K562 (cell line): ENCODE measurements at regions not wholly inside any gene's neighbourhood (a gene's known extent, or its start where the extent isn't known, plus 50 kb on each side); places are given as distances from the start of the nearest gene placed in this dataset.

Source experiments
- ATAC-seq: fragments of 200-7000 bp; cut with Tn5 transposase; 3 replicates; pipeline ENCODE4 v1.9.1; 2020; ENCODE audit warnings: moderate library complexity
- BruUV-seq: library from RNA; stranded (reverse); fragments of 400-500 nt; replicated peaks from 2 replicates; lab custom pipeline; 2021; lab: Mats Ljungman, UMichigan
- CTCF ChIA-PET: fragments of 300-600 bp; formaldehyde crosslinking; extraction: SDS; loops from one replicate; lab custom pipeline; 2021; ENCODE audit warnings: low intra/inter-chr PET ratio; lab: Yijun Ruan, JAX
- POLR2A ChIA-PET: fragments of 300-600, 350-650 bp; sonication (Branson Sonifier 250); formaldehyde crosslinking; extraction: SDS; loops from one replicate; lab custom pipeline; 2021; ENCODE audit warnings: antibody characterized with exemption, inconsistent platforms; lab: Yijun Ruan, JAX
- DNase-seq, 4 experiments: peaks; one replicate each; pipeline versions ENCODE4 v3.0.0 to v3.0.0-alpha.2; 2011 to 2018; ENCODE audit warnings: low spot score in 3 of 4, mixed read lengths in 3 of 4; ENCODE audit errors: extremely low read depth in 1 of 4
- FAIRE-seq: peaks from 2 replicates; lab custom pipeline; 2011; peaks lifted over from hg19 to GRCh38; lab: Jason Lieb, UNC
- H2AFZ ChIP-seq: 2 replicates; pipeline ENCODE4 v1.6.0; 2011; ENCODE audit warnings: low read depth, low read length, control low read depth, inconsistent platforms
- H3K27ac ChIP-seq: fragments of 200-600 bp; 3 replicates; pipeline ENCODE4 v1.8.0; 2011; ENCODE audit warnings: low read depth, mild to moderate bottlenecking, control low read depth, inconsistent platforms, low read length, moderate library complexity, mixed read lengths; ENCODE audit errors: extremely low read depth
- H3K27me3 ChIP-seq, 2 experiments: fragments of 300-600 bp in 1 of 2; 2 replicates in 1 of 2; 3 replicates in 1 of 2; pipeline versions ENCODE4 v1.6.0 to v1.8.0; 2011; ENCODE audit warnings: inconsistent platforms in 2 of 2, low read length in 2 of 2, mild to moderate bottlenecking in 1 of 2, mixed read lengths in 1 of 2, moderate library complexity in 1 of 2; ENCODE audit not compliant: control insufficient read depth in 2 of 2, insufficient read depth in 2 of 2
- H3K36me3 ChIP-seq: fragments of 300-600 bp; 3 replicates; pipeline ENCODE4 v1.8.0; 2011; ENCODE audit warnings: mild to moderate bottlenecking, low read length, inconsistent platforms; ENCODE audit not compliant: control insufficient read depth, insufficient read depth
- H3K4me1 ChIP-seq, 2 experiments: fragments of 200-600 bp in 1 of 2; replicated peaks in 1 of 2; 2 replicates in 1 of 2; 3 replicates in 1 of 2; pipeline versions ENCODE4 v1.5.1 to v1.8.0; 2011; ENCODE audit warnings: inconsistent platforms in 2 of 2, low read length in 2 of 2, mild to moderate bottlenecking in 1 of 2, mixed read lengths in 1 of 2, moderate library complexity in 1 of 2; ENCODE audit not compliant: control insufficient read depth in 2 of 2, insufficient read depth in 2 of 2
- H3K4me2 ChIP-seq: 2 replicates; pipeline ENCODE4 v1.6.1; 2011; ENCODE audit warnings: low read length, control low read depth, inconsistent platforms, mixed read lengths; ENCODE audit not compliant: insufficient read depth
- H3K4me3 ChIP-seq: fragments of 200-600 bp; sonication (generic), shearing (Covaris generic); 2 replicates; pipeline ENCODE4 v1.5.1; 2016; ENCODE audit warnings: control low read depth, inconsistent platforms
- H3K79me2 ChIP-seq: fragments of 200-600 bp; 3 replicates; pipeline ENCODE4 v1.8.0; 2011; ENCODE audit warnings: low read length, inconsistent platforms; ENCODE audit not compliant: control insufficient read depth, insufficient read depth
- H3K9ac ChIP-seq, 2 experiments: 2 replicates each; pipeline versions ENCODE4 v1.6.0 to v1.6.1; 2011; ENCODE audit warnings: low read depth in 2 of 2, low read length in 2 of 2, control low read depth in 1 of 2, inconsistent platforms in 1 of 2, mild to moderate bottlenecking in 1 of 2, mixed read lengths in 1 of 2; ENCODE audit not compliant: insufficient read depth in 1 of 2
- H3K9me1 ChIP-seq: one replicate; pipeline ENCODE4 v1.6.0; 2011; ENCODE audit warnings: inconsistent platforms, mild to moderate bottlenecking, low read length, moderate library complexity; ENCODE audit not compliant: control insufficient read depth, insufficient read depth
- H3K9me3 ChIP-seq: replicated peaks from 2 replicates; pipeline ENCODE4 v1.5.1; 2011; ENCODE audit warnings: low read depth, low read length, inconsistent platforms; ENCODE audit not compliant: control insufficient read depth, insufficient read depth
- H4K20me1 ChIP-seq: replicated peaks from 2 replicates; pipeline ENCODE4 v1.6.1; 2011; ENCODE audit warnings: low read length, inconsistent platforms, mixed read lengths; ENCODE audit not compliant: control insufficient read depth, insufficient read depth
- CHAMP1 ChIP-seq: fragments of 450-650 bp; IDR thresholded peaks from 2 replicates; pipeline ENCODE4 v1.6.1; 2016; ENCODE audit warnings: mild to moderate bottlenecking
- RBM22 ChIP-seq: fragments of 200-400 bp; formaldehyde crosslinking; IDR thresholded peaks from 2 replicates; pipeline ENCODE4 v1.6.1; 2018; ENCODE audit warnings: low read length, low read depth; ENCODE audit not compliant: poor library complexity, severe bottlenecking
- TEAD1 ChIP-seq, 2 experiments: fragments of 450-650 bp in 1 of 2; sonication (generic) in 1 of 2; formaldehyde crosslinking; IDR thresholded peaks; 2 replicates each; pipeline versions ENCODE4 v1.4.0 to v1.8.0; 2020 to 2022; ENCODE audit warnings: mild to moderate bottlenecking in 2 of 2, missing genetic modification reagents in 1 of 2
- TSHZ1 ChIP-seq: fragments of 250-450 bp; sonication (Bioruptor Pico); IDR thresholded peaks from 2 replicates; pipeline ENCODE4 v1.4.0; 2020; ENCODE audit warnings: mild to moderate bottlenecking, moderate library complexity
- ZNF277 ChIP-seq: fragments of 250-450 bp; sonication (Bioruptor Pico); IDR thresholded peaks from 2 replicates; pipeline ENCODE4 v1.8.0; 2022; ENCODE audit warnings: inconsistent platforms, mild to moderate bottlenecking, moderate library complexity, borderline replicate concordance
- ZNF449 ChIP-seq: fragments of 250-450 bp; sonication (Bioruptor Pico); IDR thresholded peaks from 2 replicates; pipeline ENCODE4 v1.8.0; 2022; ENCODE audit warnings: moderate library complexity, mild to moderate bottlenecking, inconsistent platforms
- ZNF512 ChIP-seq: IDR thresholded peaks from 2 replicates; pipeline ENCODE4 v1.6.1; 2016; ENCODE audit warnings: missing genetic modification characterization, missing compliant biosample characterization
- WGBS: fragments of 100-300 bp; shearing (Covaris generic); methylation state at CpG from one replicate; pipeline ENCODE4 v1.1.6; 2016; ENCODE audit warnings: low coverage, mixed read lengths; ENCODE audit not compliant: insufficient coverage; ENCODE audit errors: missing lambda C conversion rate; 5-methylcytosine and 5-hydroxymethylcytosine counted together
- in situ Hi-C: fragments of 300-500 bp; cut with MboI; formaldehyde crosslinking; loops from 4 replicates; pipeline ENCODE4 v1.15.0; 2018; ENCODE audit warnings: inconsistent platforms, mixed read lengths
- intact Hi-C: fragments of 100-400 bp; cut with micrococcal nuclease; formaldehyde crosslinking; loops from 2 replicates; pipeline ENCODE4 v1.14.2; 2022

- 1% methylated on average over 4 of the region's 4 CpGs for WGBS
- H4K20me1 ChIP-seq, result no peaks in the 10 kb centered on the region
- CTCF ChIA-PET, result no interaction called here
- no TSS peak for BruUV-seq
- H3K4me2 ChIP-seq, result no peak overlapping the region
- TF ChIP-seq ZNF277 (CRISPR knock-in tag) (no peak), ZNF512 (tag) (no peak), RBM22 (no peak), TEAD1 (CRISPR knock-in tag; IDR thresholded peaks at IDR 0.05) (no peak), CHAMP1 (no peak), ZNF449 (CRISPR knock-in tag) (no peak), TSHZ1 (CRISPR knock-in tag) (no peak)
- intact Hi-C loops, result no loop called here
- H3K27me3 ChIP-seq, result no peaks in the 10 kb centered on the region
- FAIRE-seq (no peak), ATAC-seq (no peak), DNase-seq (no peak)
- no peak overlapping the region for H3K9ac ChIP-seq
- in situ Hi-C loops, result no loop called here
- H3K79me2 ChIP-seq, result no peaks in the 10 kb centered on the region
- no peak overlapping the region for H3K4me3 ChIP-seq
- H3K36me3 ChIP-seq, result no peaks in the 10 kb centered on the region
- H3K27ac ChIP-seq, result no peak overlapping the region
- no peak overlapping the region for H2AFZ ChIP-seq
- POLR2A ChIA-PET, result no interaction called here
- H3K9me1 ChIP-seq, result no peaks in the 10 kb centered on the region
- H3K4me1 ChIP-seq, result no peaks in the 10 kb centered on the region
- no peaks in the 10 kb centered on the region for H3K9me3 ChIP-seq
Observed at GRCh38 chr12:58301730-58302122, 360.4 kb downstream of the ATP23 start.
